ENCODE measurements at regions not wholly inside any gene's neighbourhood (a gene's known extent, or its start where the extent isn't known, plus 50 kb on each side); places are given as distances from the start of the nearest gene placed in this dataset.

DNA sequence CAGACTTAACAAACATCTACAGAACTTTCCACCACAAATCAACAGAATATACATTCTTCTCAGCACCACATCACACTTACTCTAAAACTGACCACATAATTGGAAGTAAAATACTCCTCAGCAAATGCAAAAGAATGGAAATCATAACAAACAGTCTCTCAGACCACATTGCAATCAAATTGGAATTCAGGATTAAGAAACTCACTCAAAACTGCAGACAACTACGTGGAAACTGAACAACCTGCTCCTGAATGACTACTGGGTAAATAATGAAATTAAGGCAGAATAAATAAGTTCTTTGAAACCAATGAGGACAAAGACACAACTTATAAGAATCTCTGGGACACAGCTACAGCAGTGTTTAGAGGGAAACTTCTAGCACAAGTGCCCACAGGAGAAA, 292.7 kb downstream of the RND3 start:
- DNase-seq: peak; percentile 23

DNA sequence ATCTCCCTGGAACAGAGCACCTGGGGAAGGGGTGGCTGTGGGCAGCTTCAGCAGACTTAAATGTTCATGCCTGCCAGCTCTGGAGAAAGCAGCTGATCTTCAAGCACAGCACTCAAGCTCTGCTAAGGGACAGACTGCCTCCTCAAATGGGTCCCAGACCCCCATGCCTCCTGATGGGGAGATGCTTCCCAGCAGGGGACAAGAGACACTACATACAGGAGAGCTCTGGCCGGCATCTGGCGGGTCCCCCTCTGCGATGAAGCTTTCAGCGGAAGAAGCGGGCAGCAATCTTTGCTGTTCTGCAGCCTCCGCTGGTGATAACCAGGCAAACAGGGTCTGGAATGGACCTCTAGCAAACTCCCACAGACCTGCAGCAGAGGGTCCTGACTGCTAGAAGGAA, 294.8 kb downstream of the RND3 start:
- DNase-seq: no peak

DNA sequence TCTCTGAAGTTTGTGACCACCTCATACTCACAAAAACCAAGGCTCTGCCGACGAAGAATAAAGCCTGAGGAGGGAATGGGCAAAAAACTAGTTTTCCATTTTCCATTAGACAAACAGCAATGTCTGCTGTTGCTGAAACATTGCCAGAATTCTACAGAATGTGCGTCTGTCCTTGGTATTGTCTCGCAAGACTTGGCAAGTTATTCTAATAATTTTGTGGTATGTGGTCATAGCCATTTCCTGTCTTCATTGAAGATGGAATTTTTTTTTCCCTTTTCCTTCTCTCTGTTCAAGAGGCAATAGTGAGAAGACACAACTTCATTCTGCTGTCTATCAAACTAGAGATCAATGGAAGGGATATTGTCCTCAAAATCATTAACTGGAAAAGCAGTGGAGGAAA, 296.1 kb downstream of the RND3 start:
- peak; percentile 86 for DNase-seq

GRCh38 chr2:150190546-150190945, 296.9 kb downstream of the RND3 start:
- no peak for DNase-seq

- DNase-seq: no peak
These were observed 298.7 kb downstream of the RND3 start for GRCh38 chr2:150188800-150189199.

- DNase-seq: peak; percentile 62
These were observed 299.3 kb downstream of the RND3 start for GRCh38 chr2:150188177-150188576.

DNA sequence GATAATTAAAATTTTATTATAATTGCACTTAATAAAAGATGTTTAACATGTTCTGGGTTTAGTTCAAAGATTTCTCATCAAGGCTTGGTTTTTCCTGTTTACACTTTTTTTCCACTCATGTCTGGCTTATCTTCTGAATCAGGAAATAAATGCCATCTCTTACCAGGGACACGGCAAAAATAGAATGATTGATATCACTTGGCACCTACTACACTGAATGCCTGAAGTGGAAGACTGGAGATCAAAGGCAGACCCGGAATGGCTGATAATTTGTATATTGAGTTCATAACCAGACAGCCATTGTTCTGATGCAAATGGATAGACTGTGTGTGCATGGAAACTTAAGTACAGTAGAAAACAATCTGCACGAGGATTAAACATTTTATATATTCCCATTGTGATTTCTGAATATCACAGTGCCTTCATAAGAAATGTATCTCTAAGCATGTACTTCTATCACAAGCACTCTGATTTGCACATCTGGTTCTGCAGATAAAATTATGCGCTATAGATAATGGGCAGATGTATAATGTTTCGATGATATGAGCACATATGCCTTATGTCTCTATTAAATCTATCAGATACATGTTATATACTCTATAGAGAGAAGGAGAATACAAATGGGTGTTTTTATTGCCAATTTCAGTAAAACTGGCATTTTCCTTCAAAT, 304.8 kb downstream of the RND3 start:
- no peak for DNase-seq

- no peak for DNase-seq
These were observed 308.9 kb downstream of the RND3 start for GRCh38 chr2:150178591-150178990.

GRCh38 chr2:150174971-150175421, 312.5 kb downstream of the RND3 start:
- DNase-seq: no peak

DNA sequence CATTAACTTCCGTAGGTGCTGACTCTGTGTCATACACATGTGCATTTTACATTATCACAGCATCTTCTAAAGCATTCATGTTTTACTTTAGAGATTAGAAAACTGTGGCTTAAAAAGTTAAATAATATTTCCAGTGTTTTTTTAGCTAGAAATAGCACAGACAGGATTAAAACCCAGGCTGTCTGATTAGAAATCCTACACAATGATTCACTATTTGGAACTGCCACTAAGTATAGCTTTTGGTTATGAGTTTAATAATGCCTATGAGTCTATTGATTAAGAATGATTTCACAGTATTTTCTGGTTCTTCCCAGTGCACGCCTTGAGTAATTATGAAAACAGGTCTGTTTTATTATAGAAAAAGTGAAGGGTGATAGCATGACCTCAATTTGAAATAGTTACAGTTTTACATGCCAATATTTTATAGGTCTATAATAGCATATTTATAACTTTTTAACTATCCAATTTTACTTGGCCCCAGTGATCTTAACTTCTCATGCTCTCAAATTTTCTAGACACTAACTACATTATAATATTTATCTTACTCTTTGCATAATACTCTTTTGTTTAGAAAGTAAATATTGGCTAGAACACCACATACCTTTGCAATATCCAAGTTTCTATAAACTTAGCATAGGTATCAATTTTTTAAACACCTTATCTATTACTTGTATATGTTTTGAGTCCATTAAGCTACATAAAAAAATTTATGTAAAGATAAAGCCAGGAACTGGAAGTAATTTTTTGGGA, 313.2 kb downstream of the RND3 start:
- DNase-seq: no peak

GRCh38 chr2:150171065-150171548, 316.4 kb downstream of the RND3 start:
- DNase-seq: no peak

DNA sequence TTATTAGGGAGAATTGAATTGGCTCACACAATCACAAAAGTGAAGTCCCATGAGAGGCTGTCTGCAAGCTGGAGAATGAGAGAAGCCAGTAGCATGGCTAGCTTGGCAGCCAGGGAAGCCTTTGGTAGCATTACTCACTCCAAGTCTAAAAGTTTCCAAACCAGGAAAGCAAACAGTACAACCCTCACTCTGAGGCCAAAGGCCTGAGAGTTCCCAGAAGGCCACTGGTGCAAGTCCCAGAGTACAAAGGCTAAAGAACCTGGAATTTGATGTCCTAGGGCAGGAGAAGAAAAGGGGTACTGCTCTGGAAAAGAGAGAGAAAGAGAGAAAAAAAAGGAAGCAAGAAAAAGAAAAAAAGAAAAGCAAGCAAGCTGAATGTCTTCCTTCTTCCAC, 318.2 kb downstream of the RND3 start:
- DNase-seq: peak; percentile 63

DNA sequence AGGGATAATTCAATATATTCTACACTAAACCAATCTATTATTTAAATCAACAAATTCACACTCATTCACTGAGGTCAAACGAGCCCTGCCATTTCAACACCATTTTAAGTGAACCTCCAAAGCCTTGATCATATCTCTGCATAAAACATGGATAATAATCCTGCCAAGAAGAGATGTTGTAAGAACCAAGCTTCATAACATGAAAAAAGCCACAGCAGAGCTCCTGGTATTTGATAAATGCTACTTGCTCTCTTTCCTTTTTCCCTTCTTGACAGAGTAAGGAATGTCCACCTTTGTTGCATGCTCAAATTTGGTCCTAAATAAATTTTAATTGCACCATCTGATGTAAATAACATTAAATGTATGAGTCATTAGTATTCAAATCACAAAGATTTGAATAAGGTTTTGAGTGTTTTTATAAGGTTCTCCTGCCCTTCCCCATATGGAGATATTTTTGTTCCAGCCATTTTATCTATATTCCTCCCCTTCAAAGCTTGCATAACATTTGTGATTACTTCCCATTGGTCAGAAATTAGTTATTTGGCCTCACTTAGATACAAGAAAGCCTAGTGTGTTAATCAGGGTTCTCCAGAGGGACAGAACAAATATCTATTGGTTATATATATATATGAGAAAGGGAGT, 318.8 kb downstream of the RND3 start:
- DNase-seq: peak; percentile 86

DNA sequence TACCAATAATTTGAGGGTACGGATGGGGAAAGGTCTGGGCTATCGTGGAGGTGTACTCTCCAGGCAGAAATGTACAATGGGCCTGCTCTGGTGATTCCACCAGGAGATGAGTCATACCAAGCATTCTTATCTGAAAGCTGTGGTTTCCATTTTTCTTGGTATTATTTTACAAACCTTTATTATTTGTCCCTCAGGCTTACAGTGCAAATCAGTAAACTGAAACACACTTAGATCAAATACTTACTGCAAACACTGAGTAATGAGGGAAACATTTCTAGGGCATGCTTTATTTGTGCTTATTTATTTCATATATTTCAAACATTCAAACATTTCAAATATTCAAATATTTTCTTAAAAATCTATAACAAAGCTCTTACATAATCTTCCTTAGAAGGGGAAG, 319.8 kb downstream of the RND3 start:
- peak; percentile 71 for DNase-seq

DNA sequence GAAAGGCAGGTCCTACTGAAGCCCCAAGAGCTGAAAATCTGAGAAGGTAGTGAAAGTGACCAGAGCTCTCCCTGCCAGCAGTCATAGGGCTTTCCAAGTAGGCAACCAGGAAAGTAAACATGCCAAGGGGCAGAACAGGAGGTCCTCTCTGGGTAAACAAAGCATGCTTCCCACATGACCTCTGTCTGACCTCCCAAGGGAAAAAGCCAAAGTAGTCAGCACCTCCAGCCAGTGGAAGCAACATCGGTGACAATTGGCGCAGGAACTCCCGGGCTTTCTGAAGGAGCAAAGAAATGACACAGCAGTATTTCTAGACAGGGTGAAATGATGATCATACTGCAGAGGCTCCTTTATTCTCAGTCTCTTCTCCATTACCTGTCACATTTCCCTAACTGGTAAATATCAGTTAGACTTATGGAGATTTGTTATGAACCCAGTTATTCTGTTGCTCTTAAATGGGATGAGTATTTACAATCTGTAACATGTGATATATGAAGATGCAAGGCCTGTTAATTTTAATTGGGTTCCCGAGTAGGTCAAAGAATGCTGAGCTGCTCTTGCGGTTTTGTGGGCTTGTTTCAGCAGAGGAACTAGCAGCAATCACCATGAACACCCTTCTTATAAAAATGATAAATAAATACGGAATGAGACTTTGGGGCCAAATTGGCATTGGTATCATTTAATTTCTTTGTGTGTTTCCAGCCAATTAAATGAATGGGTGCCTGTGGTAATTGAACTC, 321.0 kb downstream of the RND3 start:
- DNase-seq: peak; percentile 46

GRCh38 chr2:150165988-150166312, 321.5 kb downstream of the RND3 start:
- DNase-seq: no peak

- DNase-seq: peak; percentile 71
These were observed 322.0 kb downstream of the RND3 start for GRCh38 chr2:150165442-150165841.

GRCh38 chr2:150162241-150162942, 325.1 kb downstream of the RND3 start:
- no peak for DNase-seq

DNA sequence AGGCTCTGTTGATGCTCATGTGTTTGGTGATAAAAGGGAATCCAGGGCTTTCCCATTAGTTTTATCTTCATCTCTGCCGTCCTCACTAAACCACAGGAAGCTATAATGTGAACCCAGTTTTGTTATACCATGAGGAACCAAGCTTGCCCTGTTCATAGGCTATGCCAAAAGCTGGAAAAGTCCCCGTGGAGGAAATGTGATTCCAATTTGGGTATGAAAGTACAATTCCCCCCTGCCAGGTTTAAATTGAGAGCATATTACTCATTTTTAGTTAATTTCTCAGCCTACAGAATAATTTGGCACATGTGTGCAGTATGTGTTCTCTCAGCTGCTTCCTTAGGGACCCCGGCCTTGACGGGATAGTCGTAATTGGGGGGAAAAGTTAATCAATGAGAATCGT, 327.4 kb downstream of the RND3 start:
- DNase-seq: peak; percentile 75

DNA sequence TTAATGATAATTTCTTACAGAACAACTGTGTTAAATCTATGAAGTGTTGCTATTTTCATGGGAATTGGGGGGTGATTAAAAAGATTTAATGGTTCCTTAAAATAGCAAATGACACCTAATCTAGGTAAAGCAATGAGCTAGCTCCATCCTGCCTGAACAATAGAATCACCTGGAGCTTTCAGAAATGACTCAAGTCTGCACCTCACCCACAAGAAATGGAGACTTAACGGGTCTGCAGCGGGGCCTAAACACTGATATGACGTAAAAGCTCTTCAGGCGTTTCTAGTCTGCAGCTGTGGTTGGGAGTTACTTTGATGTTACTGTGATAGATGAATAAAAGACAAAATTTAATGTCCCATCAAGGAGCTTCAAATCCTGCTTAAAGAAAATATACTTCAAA, 328.2 kb downstream of the RND3 start:
- DNase-seq: no peak

DNA sequence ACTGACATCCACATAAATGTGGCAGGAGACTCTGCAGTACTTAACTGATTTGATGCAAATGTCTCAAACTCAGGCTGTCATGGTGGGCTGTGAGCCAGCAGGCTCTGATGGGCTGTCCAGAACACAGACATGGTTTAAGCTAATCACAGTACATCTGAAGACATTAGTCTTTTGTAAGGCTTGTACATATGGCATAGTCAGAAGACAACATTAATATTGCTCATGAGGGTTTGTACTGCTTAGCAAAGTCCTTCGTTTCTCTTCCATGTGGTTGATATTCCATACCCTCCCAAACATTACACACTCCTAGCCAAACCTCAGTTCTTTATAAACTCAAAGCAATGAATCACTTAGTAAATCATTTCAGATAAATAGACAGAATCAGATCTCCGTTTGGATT, 330.6 kb downstream of the RND3 start:
- DNase-seq: no peak

GRCh38 chr2:150156415-150156814, 331.1 kb downstream of the RND3 start:
- no peak for DNase-seq

DNA sequence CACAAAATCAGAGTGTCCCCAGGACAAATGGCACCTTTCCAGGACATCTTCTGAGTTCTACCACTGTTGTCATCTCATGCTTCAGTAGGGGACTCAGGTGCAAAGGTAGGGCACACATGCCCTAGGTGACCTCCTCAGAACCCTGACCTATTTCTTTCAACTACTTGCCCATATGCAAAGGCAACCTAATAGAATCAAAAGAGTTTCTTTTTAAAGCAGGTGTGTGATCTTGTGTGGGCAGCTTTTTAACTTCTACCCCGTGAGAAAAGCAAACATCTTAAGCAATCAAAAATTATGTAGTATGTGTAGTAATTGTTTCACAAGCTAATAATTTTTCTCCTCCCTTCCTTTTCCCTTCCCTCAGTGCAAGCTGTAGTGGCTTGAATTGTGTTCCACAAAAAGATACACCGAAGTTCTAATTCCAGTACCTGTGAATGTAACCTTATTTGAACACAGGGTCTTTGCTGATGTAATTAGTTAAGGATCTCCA, 333.1 kb downstream of the RND3 start:
- no peak for DNase-seq

Data from fibroblast of skin of right quadriceps (primary cell).